ENCODE measurements at regions not wholly inside any gene's neighbourhood (a gene's known extent, or its start where the extent isn't known, plus 50 kb on each side); places are given as distances from the start of the nearest gene placed in this dataset.

GRCh38 chr14:71645656-71646055 is 286.6 kb upstream of the RGS6 start:
- no peak for TF ChIP-seq EZH2phosphoT487 (IDR thresholded peaks at IDR 0.05; ENCODE audit: borderline replicate concordance, low read depth, low read length)
- TF ChIP-seq, protein P1, sequence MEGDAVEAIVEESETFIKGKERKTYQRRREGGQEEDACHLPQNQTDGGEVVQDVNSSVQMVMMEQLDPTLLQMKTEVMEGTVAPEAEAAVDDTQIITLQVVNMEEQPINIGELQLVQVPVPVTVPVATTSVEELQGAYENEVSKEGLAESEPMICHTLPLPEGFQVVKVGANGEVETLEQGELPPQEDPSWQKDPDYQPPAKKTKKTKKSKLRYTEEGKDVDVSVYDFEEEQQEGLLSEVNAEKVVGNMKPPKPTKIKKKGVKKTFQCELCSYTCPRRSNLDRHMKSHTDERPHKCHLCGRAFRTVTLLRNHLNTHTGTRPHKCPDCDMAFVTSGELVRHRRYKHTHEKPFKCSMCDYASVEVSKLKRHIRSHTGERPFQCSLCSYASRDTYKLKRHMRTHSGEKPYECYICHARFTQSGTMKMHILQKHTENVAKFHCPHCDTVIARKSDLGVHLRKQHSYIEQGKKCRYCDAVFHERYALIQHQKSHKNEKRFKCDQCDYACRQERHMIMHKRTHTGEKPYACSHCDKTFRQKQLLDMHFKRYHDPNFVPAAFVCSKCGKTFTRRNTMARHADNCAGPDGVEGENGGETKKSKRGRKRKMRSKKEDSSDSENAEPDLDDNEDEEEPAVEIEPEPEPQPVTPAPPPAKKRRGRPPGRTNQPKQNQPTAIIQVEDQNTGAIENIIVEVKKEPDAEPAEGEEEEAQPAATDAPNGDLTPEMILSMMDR (conservative IDR thresholded peaks at IDR 0.05; ENCODE audit: low read length) = no peak
- H4K20me1 ChIP-seq (ENCODE audit: insufficient read depth, low read length) = no peaks in the 10 kb centered on the region
- ChIA-PET CTCF (ENCODE audit: unreplicated experiment) (no interaction called here), POLR2A (no interaction called here)
- H2AFZ ChIP-seq (ENCODE audit: low read length) = no peak overlapping the region
- no peaks in the 10 kb centered on the region for H3K9me2 ChIP-seq (ENCODE audit: insufficient read depth, low read length)
- no peak overlapping the region for H3K27ac ChIP-seq (ENCODE audit: low read depth, low read length, poor library complexity, severe bottlenecking)
- no peaks in the 10 kb centered on the region for H3K9me3 ChIP-seq (ENCODE audit: low read length)
- no TSS peak for BruUV-seq (replicated peaks)
- H3K36me3 ChIP-seq (ENCODE audit: insufficient read depth, low read length) = peaks cover 7% of the 10 kb centered on the region
- intact Hi-C loops (cut with micrococcal nuclease; ENCODE audit: unreplicated experiment) = no loop called here
- H3K79me2 ChIP-seq (ENCODE audit: insufficient read depth, low read depth, low read length) = no peaks in the 10 kb centered on the region
- H3K4me1 ChIP-seq (ENCODE audit: insufficient read depth, low read length, poor library complexity, severe bottlenecking) = no peaks in the 10 kb centered on the region
- no peak for DNase-seq (ENCODE audit: low spot score)
- no peak overlapping the region for H3K4me3 ChIP-seq (ENCODE audit: low read depth, low read length, poor library complexity, severe bottlenecking)
- H3K4me2 ChIP-seq (ENCODE audit: low read length) = no peak overlapping the region

- Histone ChIP-seq H4K20me1 (ENCODE audit: insufficient read depth, low read length) (no peaks in the 10 kb centered on the region), H3K9me2 (ENCODE audit: insufficient read depth, low read length) (no peaks in the 10 kb centered on the region), H3K79me2 (ENCODE audit: insufficient read depth, low read depth, low read length) (no peaks in the 10 kb centered on the region), H3K4me1 (ENCODE audit: insufficient read depth, low read length, poor library complexity, severe bottlenecking) (no peaks in the 10 kb centered on the region), H3K9me3 (ENCODE audit: low read length) (no peaks in the 10 kb centered on the region), H2AFZ (ENCODE audit: low read length) (no peak overlapping the region), H3K27ac (ENCODE audit: low read depth, low read length, poor library complexity, severe bottlenecking) (no peak overlapping the region), H3K4me3 (ENCODE audit: low read depth, low read length, poor library complexity, severe bottlenecking) (no peak overlapping the region), H3K36me3 (ENCODE audit: insufficient read depth, low read length) (peaks cover 16% of the 10 kb centered on the region), H3K4me2 (ENCODE audit: low read length) (no peak overlapping the region)
- BruUV-seq (replicated peaks) = no TSS peak
- CTCF ChIA-PET (ENCODE audit: unreplicated experiment) = no interaction called here
- no peak for DNase-seq (ENCODE audit: low spot score)
- TF ChIP-seq, protein P1 (conservative IDR thresholded peaks at IDR 0.05; ENCODE audit: low read length) = no peak
- no peak for TF ChIP-seq EZH2phosphoT487 (IDR thresholded peaks at IDR 0.05; ENCODE audit: borderline replicate concordance, low read depth, low read length)
- intact Hi-C loops (cut with micrococcal nuclease; ENCODE audit: unreplicated experiment) = no loop called here
- POLR2A ChIA-PET = interaction anchor here (0.7 to 1.6 kb wide), 2 partner anchors 12 to 92 kb away, joined by 3 to 4 read pairs; no protein-coding TSS in a partner anchor
These were observed 285.7 kb upstream of the RGS6 start for GRCh38 chr14:71646518-71646917.

- no TSS peak for BruUV-seq (replicated peaks)
- TF ChIP-seq, protein P1 (conservative IDR thresholded peaks at IDR 0.05; ENCODE audit: low read length) = no peak
- Histone ChIP-seq H3K4me2 (ENCODE audit: low read length) (no peak overlapping the region), H3K79me2 (ENCODE audit: insufficient read depth, low read depth, low read length) (no peaks in the 10 kb centered on the region), H3K4me3 (ENCODE audit: low read depth, low read length, poor library complexity, severe bottlenecking) (no peak overlapping the region), H3K4me1 (ENCODE audit: insufficient read depth, low read length, poor library complexity, severe bottlenecking) (no peaks in the 10 kb centered on the region), H3K27ac (ENCODE audit: low read depth, low read length, poor library complexity, severe bottlenecking) (no peak overlapping the region), H2AFZ (ENCODE audit: low read length) (no peak overlapping the region), H4K20me1 (ENCODE audit: insufficient read depth, low read length) (no peaks in the 10 kb centered on the region), H3K36me3 (ENCODE audit: insufficient read depth, low read length) (peaks cover 22% of the 10 kb centered on the region), H3K9me3 (ENCODE audit: low read length) (no peaks in the 10 kb centered on the region), H3K9me2 (ENCODE audit: insufficient read depth, low read length) (no peaks in the 10 kb centered on the region)
- intact Hi-C loops (cut with micrococcal nuclease; ENCODE audit: unreplicated experiment) = no loop called here
- ChIA-PET CTCF (ENCODE audit: unreplicated experiment) (no interaction called here), POLR2A (interaction anchor here (0.7 to 1.6 kb wide), 2 partner anchors 12 to 93 kb away, joined by 3 to 4 read pairs; no protein-coding TSS in a partner anchor)
- DNase-seq (ENCODE audit: low spot score) = no peak
These were observed 285.0 kb upstream of the RGS6 start for GRCh38 chr14:71647086-71647784.
